Ammon's horn (tissue), 1 donor: ENCODE measurements at regions not wholly inside any gene's neighbourhood (a gene's known extent, or its start where the extent isn't known, plus 50 kb on each side); places are given as distances from the start of the nearest gene placed in this dataset.
A peak's percentile ranks its signal among the peaks of the same experiment; 100 is the strongest.
"Not testable (repeated sequence)": the region's sequence is repeated elsewhere in the genome, so short reads cannot be mapped to it uniquely, and the experiment has no call there.

Experiments
- DNase-seq: peaks from one replicate; pipeline ENCODE4 v3.0.0-alpha.2; 2016; ENCODE audit warnings: low spot score

DNA sequence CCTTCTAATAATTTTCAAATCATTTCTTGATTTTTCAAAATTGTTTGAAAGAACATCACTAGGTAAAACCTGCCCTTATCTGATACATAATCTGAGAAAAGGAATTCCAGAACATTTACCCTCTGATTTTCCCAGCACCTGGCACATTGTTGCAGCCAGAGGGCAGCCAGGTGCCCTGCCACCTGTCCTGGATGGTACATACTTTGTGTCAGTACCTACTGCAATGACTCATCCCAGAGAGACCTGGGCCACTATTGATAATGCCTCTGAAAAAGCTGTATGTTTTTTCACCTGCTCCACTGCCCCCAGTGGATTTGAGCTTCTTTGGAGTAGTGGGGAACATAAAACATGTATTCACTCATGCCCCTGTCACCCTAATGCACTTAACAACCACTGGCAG, 648.9 kb upstream of the GBE1 start:
- no peak for DNase-seq

- DNase-seq = no peak
These were observed 648.4 kb upstream of the GBE1 start for GRCh38 chr3:82409842-82410241.

DNA sequence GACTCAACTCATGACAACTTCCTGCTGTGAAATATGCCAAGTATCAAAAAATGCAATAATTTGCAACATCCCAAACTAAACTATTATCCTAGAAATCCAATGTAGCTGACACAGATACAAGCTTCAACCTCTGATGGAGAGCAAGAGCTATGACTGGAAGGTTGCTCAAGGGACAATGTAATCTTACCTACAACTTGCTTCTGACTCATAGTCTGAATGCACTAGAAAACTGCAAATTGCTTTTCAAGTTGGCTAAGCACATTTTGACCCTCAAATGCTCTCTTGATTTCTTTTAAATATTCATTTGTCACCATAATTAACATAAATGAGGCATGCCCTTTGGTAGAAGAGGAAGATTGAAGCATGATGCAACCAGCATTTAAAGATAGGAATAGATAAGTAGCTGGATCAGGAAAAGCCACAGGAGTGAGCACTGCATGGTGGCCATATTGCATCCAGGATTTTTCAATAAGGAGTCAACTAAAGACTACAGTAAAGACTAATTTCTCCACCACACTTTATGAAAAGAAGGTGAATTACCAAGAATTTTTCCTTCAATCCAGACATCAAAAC, 630.8 kb upstream of the GBE1 start:
- no peak for DNase-seq

GRCh38 chr3:82390868-82391267, 629.4 kb upstream of the GBE1 start:
- DNase-seq = no peak

- DNase-seq = no peak
These were observed 625.2 kb upstream of the GBE1 start for GRCh38 chr3:82386647-82387046.

DNA sequence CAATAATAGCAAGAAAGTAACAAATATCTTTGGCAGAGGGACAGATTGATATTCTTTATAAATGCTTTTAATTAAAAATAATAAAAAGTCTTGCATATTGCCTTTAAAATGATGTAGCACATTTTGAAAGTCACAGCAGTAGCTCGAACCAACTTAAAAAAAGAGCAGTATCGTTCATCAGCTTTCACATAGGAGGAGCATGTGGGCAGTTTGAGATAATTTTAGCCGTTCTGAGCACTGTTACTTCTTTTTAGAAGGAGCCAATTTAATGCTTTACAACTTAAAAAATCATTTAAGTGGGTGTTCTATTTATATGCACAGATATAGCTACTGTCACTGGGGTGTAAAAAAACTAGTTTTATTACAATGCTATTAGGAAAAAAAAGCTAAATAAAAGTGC, 622.7 kb upstream of the GBE1 start:
- no peak for DNase-seq

- DNase-seq = no peak
These were observed 621.4 kb upstream of the GBE1 start for GRCh38 chr3:82382831-82383230.

DNA sequence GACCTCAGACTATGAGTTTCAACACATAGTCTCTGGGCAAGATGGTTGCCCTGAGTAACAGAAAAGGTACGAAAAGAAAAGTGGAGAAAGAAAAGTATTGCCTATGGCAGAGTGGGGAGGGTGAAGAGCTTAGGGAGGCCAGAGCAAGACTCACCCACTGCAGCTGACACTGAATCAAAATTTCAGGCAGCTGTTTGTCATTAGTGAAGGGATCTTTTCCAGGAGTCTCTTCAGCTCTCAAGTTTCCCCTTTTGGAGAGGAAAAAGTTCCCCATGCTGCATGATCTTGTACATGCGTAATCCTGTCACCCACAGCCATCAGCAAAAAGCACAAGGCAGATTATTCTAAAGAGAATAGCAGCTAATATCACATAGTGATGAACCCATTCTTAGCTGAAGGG, 616.9 kb upstream of the GBE1 start:
- DNase-seq = no peak

DNA sequence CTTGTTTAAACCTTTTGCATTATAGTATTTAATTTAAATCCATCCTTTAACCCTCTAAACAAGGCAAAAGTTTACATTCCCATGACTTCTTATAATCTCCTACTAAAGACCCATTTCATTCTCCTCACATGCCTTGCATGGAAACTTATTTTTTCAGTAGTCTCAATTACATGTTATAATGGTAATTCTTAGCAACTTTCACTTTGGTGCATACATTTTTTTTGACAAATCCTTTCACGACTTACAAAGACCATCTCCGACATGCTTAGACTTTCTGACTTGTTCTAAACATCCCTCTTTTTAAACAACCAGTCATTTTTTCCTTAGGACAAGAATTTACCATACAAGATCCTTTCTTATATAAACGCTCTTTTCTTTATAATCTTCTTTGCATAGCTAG, 615.4 kb upstream of the GBE1 start:
- no peak for DNase-seq

GRCh38 chr3:82373833-82374232, 612.4 kb upstream of the GBE1 start:
- DNase-seq = not testable (repeated sequence)

- no peak for DNase-seq
These were observed 603.4 kb upstream of the GBE1 start for GRCh38 chr3:82364827-82365226.

DNA sequence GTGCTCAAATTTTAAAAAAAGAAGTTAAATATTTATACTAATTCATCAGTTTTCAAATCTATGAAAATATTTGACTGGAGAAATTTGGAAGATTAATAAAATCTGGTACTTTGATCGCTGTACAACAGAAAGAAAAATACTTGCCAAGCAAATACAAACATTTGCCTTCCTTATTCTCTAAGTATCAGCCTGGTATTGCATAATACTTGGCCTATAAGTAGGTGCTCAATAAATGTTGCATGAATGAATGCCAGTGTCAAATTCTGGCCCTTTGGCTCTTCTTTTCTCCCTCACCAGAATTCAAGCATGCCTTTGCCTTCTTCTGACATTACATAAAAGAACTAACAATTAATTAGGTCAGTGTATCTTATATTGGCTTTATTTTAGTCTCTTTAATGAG, 601.7 kb upstream of the GBE1 start:
- no peak for DNase-seq

DNA sequence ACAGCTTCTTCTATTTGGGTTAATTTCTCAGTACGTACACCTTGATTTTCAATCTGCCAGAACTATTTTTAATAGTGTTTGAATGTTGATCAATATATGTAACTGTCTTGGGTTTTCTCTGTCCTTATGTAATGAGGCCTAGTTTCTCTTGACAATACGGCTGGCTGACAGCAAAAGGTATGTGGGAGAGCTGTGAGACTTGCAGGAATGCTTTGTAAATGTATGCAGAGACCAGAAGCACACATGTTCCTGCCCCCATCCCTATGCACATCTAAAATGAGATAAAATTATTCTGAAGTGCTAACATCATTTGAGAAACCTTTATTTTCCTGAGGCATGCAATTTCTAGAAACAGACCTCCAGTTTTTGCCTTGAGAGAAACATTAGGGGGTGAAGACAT, 593.8 kb upstream of the GBE1 start:
- DNase-seq = no peak

- DNase-seq = peak; percentile 2
These were observed 592.8 kb upstream of the GBE1 start for GRCh38 chr3:82354228-82354627.

DNA sequence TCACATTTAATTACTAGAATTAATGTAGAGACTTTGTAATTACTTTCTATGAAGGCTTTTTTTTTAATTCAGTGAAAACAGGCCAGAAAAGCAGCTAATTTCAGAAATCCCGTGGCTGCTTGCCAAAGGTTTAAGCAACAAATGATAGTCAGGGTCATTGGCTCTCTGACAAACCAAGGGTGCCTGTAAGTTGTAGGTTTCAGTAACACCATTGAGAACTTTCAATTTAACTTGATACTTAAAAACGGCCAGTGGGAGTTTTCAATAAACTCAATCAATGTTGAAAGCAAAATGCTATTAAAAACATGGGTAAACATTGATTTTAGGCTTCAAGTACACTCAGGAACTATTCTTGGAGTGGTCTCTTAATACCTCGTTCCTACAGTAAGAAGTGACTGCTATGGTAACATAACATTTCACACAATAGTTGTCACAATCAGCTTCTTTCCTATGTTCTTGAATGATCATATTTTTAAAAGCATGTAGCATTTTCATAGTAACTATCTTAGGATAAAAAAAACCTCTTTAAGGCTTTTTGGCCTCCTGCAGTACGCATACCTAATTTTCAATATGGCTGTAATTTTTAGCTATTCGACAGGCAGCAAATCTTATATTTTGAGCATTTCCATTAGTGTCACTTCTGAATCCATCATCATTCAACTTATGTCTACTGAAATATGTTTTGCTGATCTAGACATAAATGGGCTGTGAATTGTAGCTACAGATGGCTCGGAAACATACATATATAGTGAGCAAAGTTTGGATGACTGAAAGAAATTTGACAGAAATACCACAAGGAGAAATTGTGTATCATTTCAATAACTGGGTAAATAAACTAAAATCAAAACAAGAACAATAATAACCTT, 592.1 kb upstream of the GBE1 start:
- no peak for DNase-seq

DNA sequence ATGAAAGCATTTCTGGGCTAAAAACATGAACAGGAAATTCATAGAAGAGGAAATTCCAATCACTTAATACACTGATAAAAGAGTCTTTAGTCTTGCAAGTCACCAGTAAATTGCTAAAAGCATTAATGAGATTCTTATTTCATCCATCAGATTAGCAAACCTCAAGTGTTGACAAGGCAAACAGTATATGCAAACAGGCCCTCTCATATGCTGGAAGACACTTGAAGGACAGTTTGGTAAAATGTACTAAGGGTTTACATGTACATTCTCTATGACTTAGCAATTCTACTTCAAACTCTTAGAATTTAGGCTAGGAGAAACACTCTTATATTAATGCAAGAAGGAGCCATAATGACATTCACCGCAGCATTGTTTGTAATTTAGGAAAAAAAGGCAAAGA, 586.1 kb upstream of the GBE1 start:
- DNase-seq = no peak

DNA sequence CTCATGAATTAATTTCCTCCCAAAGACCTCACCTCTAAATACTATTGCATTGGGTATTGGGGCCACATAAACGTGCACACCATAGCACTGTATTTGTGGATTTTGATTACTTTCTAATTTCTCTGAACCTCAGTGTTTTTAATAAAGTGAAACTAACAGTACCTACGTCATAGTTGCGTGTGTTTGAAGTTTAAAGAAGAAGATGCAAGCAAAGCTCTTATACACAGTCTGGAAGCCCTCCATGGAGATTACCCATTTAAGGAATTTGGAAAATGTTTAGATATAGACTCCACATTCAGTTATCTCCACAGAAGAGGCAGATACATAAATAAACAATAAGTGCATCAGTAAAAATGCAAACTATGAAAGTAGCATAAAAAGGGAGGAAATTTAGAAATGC, 581.1 kb upstream of the GBE1 start:
- DNase-seq = no peak

DNA sequence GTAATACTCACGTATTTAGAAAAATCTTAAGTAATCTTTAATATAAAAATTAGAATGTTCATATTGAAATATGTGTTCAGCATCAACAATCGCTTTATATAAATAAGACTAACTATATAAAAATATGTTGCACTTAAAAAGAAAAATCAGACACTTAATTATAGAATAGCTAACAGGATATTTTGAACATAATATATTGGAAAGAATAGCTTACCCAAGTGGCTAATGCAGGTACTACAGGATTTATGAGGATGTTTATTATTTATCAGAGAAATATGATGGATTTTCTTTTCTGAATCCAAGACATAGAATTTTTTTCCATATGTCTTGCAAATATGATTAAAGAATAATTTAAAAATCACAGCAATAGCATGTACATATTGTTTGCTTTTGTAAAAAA, 567.9 kb upstream of the GBE1 start:
- DNase-seq = no peak

DNA sequence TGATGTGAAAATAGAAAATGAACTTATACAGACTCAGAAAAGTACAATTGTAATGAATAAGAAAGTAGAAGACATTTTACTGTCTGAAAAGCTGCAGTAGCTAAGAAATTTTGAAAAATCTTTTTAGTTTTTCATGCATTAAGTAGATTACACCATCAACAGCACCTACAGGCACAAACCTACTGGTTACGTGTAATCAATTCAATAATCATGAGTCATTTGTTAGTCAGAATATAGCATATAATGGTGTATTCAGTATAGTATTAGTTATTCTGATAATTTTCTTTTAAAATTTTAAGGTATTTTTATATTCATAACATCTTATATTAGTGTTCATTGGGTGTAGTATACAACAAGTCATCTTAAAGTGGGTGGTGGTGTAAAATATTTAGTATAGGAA, 550.5 kb upstream of the GBE1 start:
- no peak for DNase-seq

- no peak for DNase-seq
These were observed 547.3 kb upstream of the GBE1 start for GRCh38 chr3:82308755-82309154.

DNA sequence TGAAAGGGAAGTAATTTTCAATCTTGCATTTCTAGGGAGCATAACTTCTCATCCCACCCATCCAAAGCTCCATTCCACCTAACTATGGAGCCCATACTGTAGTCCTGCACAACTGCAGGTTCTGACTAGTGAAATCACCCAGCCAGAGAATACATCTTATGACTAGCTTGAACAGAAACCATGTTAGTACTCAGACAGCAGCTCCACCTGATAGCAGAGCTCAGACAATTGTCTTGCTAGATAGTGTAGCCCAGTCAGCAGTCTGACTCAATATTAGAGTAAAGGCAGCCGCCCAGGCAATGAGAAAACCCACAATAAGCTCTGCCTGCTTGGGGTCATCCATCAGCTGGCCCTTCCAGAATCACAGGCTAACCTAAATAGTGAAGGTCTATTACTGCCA, 544.7 kb upstream of the GBE1 start:
- DNase-seq = no peak

GRCh38 chr3:82294609-82295008, 533.2 kb upstream of the GBE1 start:
- no peak for DNase-seq

GRCh38 chr3:82293867-82294266, 532.4 kb upstream of the GBE1 start:
- DNase-seq = no peak

DNA sequence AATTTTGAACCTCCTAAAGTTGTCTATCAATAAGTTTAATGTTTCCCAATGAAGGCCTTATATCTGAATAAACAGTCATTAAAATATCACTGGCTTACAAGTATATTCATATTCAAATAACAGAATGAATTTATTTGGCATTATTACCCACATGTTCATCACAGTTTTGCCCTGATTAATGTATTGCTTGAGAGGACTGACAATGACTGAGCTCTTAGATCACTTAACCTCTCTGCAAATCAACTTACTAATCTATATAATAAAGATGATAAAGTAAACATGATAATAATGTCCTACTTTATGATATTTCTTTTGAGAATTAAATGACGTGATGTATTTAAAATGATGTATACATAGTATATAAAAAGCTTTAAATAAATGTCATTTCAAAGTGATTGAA, 532.0 kb upstream of the GBE1 start:
- no peak for DNase-seq
